ENCODE measurements at regions not wholly inside any gene's neighbourhood (a gene's known extent, or its start where the extent isn't known, plus 50 kb on each side); places are given as distances from the start of the nearest gene placed in this dataset.

GRCh38 chr9:115462623-115463022 lies 344.7 kb upstream of the TNC start:
- TF ChIP-seq CTCF (conservative IDR thresholded peaks at IDR 0.05 in 1 of 2, IDR thresholded peaks at IDR 0.05 in 1 of 2; ENCODE audit: extremely low read depth in 1 of 2, insufficient read depth in 1 of 2, low read depth in 1 of 2, low read length in 2 of 2) (no peak), EZH2 (IDR thresholded peaks at IDR 0.05; ENCODE audit: borderline replicate concordance, low read length) (no peak)

All from mammary epithelial cell (primary cell).